Retinal pigment epithelial cell (primary cell): ENCODE measurements at regions not wholly inside any gene's neighbourhood (a gene's known extent, or its start where the extent isn't known, plus 50 kb on each side); places are given as distances from the start of the nearest gene placed in this dataset.

Experiments used
- DNase-seq: peaks from one replicate; pipeline ENCODE4 v3.0.0-alpha.2; 2010; ENCODE audit warnings: low read depth
- H3K4me3 ChIP-seq: 2 replicates; pipeline ENCODE4 v1.5.1; 2011; ENCODE audit warnings: mild to moderate bottlenecking, low read length, control low read depth, moderate library complexity
- CTCF ChIP-seq: conservative IDR thresholded peaks from 2 replicates; pipeline ENCODE4 v1.5.1; 2011; ENCODE audit warnings: low read depth, low read length, control low read depth, inconsistent platforms

- H3K4me3 ChIP-seq: no peak overlapping the region
- no peak for DNase-seq
- no peak for TF ChIP-seq CTCF
Measured at GRCh38 chr13:89153941-89154340, 1482.8 kb downstream of the SLITRK5 start.

DNA sequence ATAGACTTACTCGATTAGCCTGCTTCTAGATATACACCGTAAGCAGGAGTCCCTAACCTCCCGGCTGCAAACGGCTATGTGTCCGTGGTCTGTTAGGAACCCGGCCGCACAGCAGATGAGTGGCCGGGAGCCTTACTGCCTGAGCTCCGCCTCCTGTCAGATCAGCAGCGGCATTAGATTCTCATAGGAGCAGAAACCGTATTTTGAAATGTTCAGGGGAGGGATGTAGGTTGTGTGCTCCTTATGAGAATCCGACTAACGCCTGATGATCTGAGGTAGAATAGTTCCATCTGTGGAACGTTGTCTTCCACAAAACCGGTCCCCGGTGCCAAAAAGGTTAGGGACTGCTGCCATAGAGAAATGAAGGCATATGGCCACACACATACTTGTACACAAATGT lies 1491.9 kb downstream of the SLITRK5 start:
- no peak overlapping the region for H3K4me3 ChIP-seq
- no peak for DNase-seq
- no peak for TF ChIP-seq CTCF

- no peak overlapping the region for H3K4me3 ChIP-seq
- TF ChIP-seq CTCF: no peak
- no peak for DNase-seq
Measured at GRCh38 chr13:89165685-89166084, 1494.5 kb downstream of the SLITRK5 start.

- no peak overlapping the region for H3K4me3 ChIP-seq
- no peak for TF ChIP-seq CTCF
- no peak for DNase-seq
Measured at GRCh38 chr13:89169951-89170350, 1498.8 kb downstream of the SLITRK5 start.

GRCh38 chr13:89181041-89181440 lies 1509.9 kb downstream of the SLITRK5 start:
- no peak for TF ChIP-seq CTCF

GRCh38 chr13:89199138-89199537 lies 1528.0 kb downstream of the SLITRK5 start:
- peak; percentile 7 for DNase-seq
- H3K4me3 ChIP-seq: no peak overlapping the region
- no peak for TF ChIP-seq CTCF

More at GRCh38 chr13:89181041-89181440, 1509.9 kb downstream of the SLITRK5 start:
- no peak overlapping the region for H3K4me3 ChIP-seq
- DNase-seq: no peak

- DNase-seq: no peak
Measured at GRCh38 chr13:89204435-89204834, 1533.3 kb downstream of the SLITRK5 start.

More at GRCh38 chr13:89204435-89204834, 1533.3 kb downstream of the SLITRK5 start:
- TF ChIP-seq CTCF: no peak
- H3K4me3 ChIP-seq: no peak overlapping the region
